Neural progenitor cell (in vitro differentiated cells): ENCODE measurements at regions not wholly inside any gene's neighbourhood (a gene's known extent, or its start where the extent isn't known, plus 50 kb on each side); places are given as distances from the start of the nearest gene placed in this dataset.

ENCODE experiments used
- CTCF ChIP-seq: fragments of 200-600 bp; sonication (generic); IDR thresholded peaks from 2 replicates; pipeline ENCODE4 v1.5.1; 2017; ENCODE audit warnings: antibody characterized with exemption, mild to moderate bottlenecking
- EZH2 ChIP-seq: fragments of 200-600 bp; sonication (generic); IDR thresholded peaks from 2 replicates; pipeline ENCODE4 v1.6.1; 2017; ENCODE audit warnings: antibody characterized with exemption, mild to moderate bottlenecking, moderate library complexity
- EZH2phosphoT487 ChIP-seq: fragments of 200-600 bp; sonication (generic); IDR thresholded peaks from 2 replicates; pipeline ENCODE4 v1.6.1; 2017; ENCODE audit warnings: antibody characterized with exemption

GRCh38 chr7:67788669-67789068 lies 792.0 kb downstream of the TYW1 start:
- TF ChIP-seq CTCF (peak; percentile 66), EZH2 (no peak), EZH2phosphoT487 (no peak)
